Activated CD8-positive, alpha-beta memory T cell treated with anti-CD3 and anti-CD28 coated beads for 48 hours (primary cell): ENCODE measurements at regions not wholly inside any gene's neighbourhood (a gene's known extent, or its start where the extent isn't known, plus 50 kb on each side); places are given as distances from the start of the nearest gene placed in this dataset.
"Not testable (repeated sequence)": the region's sequence is repeated elsewhere in the genome, so short reads cannot be mapped to it uniquely, and the experiment has no call there.

Source experiments
- DNase-seq, 3 experiments: peaks; one replicate each; pipeline ENCODE4 v3.0.0-alpha.2; 2020; ENCODE audit warnings: low read depth in 2 of 3, low spot score in 2 of 3

DNA sequence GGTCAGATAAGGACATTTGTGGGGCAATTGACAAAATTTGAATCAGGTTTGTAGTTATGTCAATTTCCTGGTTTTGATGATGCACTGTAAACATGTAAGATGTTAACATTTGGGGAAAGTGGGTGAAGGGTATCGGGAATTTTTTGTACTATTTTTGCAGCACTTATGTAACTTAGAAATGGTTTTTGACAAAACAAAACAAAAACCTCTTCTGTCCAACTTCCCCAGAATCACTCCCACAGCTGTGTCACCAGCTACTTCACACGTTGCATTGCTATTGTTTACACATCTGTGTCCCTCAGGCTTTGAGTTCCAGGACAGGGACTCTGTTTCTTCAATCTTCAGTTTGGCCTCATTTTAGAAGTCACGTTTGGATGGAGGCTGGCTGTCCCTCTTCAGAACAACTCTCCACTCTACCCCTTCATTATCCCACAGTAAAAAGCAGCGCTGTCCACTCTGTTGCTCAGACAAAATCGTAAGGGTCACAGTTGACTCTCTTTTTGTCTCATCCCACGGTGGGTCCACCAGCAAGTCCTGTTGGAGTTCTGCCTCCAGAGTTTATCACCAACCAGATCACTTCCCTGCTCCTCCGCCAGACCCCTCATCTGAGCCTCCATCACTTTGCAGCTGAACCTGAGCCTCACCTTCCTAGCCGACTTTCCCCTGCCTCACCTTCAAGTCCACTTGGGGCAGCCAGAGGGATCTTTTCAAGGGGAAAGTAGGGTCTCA is 63.2 kb downstream of the NENF start:
- DNase-seq, result no peak

DNA sequence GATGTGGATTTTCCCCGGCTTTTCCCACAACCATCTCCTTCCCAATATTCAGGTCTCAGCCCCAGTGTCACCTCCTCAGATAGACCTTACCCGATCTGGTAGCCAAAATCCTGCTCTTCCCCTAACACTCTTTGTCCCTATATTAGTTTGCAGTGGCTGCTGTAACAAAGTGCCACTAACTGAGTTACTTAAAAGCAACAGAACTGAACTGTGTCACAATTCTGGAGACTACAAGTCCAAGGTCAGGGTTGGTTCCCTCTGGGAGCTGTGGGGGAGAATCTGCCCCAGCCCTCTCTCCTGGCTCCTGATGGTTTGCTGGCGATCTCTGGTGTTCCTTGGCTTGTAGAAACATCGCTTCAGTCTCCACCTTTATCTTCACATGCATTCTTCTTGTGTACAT is 64.0 kb downstream of the NENF start:
- DNase-seq, result no peak

GRCh38 chr1:212497553-212497952 is 64.8 kb downstream of the NENF start:
- DNase-seq, result no peak

GRCh38 chr1:212498283-212499040 is 65.7 kb downstream of the NENF start:
- DNase-seq, result no peak

DNA sequence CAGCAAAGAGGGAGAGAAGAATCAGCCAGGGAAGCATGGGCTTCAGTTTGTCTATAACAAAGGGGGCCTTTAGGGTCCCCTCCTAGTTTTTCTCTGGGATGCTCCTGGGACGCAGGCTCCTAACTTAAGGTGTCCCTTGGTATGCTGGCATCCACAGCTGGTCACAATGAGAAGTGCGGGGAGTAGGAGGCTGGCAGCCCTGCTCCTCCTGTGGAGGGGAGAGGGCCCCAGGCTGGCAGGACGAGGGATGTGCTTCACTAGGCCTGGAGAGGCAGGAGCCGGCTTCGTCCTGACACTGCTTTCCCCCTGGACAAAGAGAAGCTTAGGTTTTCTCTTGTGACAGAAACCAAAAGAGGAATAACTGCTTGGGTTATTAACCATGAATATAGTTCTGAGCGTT is 67.6 kb downstream of the NENF start:
- no peak for DNase-seq

DNA sequence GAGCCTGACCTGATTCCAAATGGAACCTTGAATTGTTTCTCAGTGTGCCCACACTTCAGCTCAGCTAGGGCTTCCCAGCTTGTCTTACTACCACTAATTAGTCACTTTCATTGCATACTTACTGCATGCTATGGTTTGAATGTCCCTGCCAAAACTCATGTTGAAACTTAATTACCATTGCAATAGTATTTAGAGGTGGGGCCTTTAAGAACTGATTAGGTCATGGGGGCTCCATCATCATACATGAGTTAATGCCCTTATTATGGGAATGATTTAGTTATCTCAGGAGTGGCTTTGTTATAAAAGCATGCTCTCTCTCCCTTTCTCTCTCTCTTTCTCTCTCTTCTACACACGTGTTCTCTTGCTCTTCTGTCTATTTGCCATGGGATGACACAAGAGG is 68.3 kb downstream of the NENF start:
- no peak for DNase-seq

GRCh38 chr1:212503714-212504113 is 71.0 kb downstream of the NENF start:
- DNase-seq, result no peak

DNA sequence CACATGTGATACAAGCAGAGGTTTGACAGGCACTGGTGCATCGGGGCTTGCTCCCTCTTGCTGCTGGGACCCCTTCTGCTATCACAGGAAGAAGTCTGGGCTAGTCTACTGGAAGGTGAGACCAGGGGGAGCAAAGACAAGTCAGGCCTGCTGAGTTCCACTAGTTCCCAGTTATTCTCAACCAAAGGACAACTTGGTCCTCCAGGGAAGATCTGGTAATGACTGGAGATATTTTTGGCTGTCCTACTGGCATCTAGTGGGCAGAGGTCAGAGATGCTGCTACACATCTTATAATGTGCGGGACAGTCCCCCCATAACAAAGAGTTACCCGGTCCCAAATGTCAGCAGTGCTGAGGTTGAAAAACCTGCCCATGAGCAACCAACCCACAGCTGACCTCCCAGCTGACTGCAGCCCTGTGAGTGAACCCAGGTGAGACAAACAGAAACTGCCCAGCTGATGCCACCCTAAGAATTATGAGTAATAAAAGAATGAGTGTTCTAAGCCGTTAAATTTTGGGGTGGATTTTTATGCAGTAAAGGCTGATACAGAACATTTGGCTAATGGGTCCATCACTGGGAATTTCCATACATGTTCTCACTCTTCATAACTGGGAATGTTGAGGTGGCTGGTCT is 71.6 kb downstream of the NENF start:
- DNase-seq, result no peak

GRCh38 chr1:212506666-212507065 is 73.9 kb downstream of the NENF start:
- DNase-seq, result no peak

- DNase-seq, result no peak
Observed at GRCh38 chr1:212507369-212507768, 74.6 kb downstream of the NENF start.

DNA sequence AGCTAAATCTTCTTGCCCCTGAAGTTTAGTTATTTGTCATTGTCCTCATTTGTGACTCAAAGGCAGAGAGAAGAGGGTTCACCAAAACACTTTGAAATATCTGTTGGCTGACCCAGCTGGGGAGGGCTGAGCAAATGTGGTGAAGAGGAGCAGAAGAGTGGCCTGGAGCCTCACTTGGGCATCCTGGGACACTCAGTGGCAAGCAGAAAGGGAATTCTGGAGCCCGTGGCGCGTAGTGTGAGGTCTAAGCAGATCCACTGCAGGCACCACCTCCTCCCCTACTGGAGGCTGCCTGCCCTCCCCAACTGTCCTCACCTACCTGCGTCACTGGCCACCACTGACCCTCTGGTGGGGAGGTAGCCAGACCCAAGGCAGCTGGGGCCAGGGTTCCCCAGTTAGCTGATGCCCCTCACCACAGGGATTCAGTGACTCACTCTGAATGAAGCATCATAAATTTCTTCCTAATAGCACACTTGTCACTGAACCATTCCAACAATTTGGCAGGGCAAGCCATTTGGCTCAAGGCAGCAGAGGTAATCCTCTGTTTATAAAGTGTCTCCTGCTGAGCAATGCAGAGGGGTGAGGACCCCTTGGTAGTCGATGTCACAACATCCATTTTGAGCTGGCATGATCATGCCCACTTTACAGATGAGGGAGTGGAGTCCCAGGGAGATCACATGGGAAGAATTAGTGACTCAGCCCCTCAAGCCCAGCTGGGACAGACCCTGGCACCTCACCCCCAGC is 80.3 kb downstream of the NENF start:
- DNase-seq, result no peak

DNA sequence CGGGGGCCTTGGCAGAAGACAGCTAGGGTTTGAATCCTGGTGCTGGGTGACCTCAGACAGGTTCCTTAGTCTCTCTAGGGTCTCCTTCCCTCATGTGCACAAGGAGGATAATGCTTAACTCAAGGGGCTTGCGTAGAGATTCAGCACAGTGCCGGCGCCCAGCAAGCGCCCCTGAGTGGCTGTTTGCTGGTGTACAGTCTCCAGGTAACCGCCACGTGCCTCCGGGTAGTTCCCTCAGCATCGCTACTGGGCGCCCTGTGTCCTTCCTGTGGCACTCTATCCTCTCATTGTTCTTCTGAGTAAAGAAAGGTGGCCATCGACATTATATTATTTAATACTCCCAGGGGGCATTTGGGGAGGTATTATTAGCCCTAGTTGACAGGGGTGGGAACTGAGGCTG is 80.9 kb downstream of the NENF start:
- no peak for DNase-seq

DNA sequence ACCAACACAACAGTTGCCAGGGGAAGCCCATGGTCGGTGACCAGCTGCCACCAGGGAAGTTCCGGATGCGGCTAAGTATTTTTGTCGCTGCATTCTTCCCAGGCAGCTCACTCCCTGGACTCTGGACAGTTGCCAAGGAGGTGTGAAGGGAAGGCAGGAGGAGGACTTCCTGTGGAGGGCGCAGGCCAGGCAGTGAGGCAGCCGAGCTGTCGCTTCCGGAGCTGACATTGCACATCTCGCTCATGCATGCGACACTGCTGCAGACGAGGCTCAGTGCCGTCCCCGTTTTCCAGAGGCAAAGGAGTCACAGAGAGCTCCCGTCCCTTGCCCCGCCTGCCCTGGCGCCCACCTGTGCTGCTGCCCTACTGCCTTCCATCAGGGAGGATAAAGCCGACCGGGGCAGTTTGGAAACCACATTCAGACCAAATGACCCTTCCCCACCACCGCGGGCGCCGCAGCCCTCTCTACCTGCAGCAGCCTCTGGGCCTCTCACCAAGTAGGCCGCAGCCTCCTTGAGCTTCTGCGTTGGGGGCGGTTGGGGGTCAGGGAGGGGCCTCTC is 81.4 kb downstream of the NENF start:
- no peak for DNase-seq

- DNase-seq, result no peak
Observed at GRCh38 chr1:212514782-212515181, 82.1 kb downstream of the NENF start.

DNA sequence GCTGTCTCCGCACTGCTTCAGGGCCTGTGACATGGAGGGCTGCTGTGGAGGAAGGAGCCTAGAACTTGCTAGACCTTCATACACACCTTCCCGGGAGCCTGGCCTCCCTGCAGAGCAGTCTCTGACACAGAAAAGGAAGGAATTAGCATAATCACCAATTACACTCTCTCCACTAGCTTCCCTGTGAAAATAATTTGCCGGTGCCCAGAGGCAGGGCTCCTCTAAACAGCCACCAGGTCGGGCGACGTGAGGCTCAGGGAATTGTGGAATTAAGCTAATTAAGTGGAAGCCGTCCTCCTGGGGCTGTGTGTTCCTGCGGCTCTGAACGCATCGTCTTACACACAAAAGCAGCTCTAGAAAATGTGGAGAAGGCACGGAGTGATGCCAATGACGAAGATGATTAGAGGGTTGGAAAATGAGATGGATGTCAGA is 82.6 kb downstream of the NENF start:
- DNase-seq, result no peak

GRCh38 chr1:212516012-212516411 is 83.3 kb downstream of the NENF start:
- not testable (repeated sequence) for DNase-seq

GRCh38 chr1:212518188-212519054 is 85.7 kb downstream of the NENF start:
- no peak for DNase-seq

GRCh38 chr1:212519131-212519530 is 86.4 kb downstream of the NENF start:
- no peak for DNase-seq

GRCh38 chr1:212520299-212520698 is 87.6 kb downstream of the NENF start:
- no peak for DNase-seq

- DNase-seq, result no peak
Observed at GRCh38 chr1:212520746-212521145, 87.8 kb upstream of the ATF3 start.
